ENCODE measurements at regions not wholly inside any gene's neighbourhood (a gene's known extent, or its start where the extent isn't known, plus 50 kb on each side); places are given as distances from the start of the nearest gene placed in this dataset.

GRCh38 chr2:156727867-156728266 lies 291.7 kb downstream of the GPD2 start:
- H3K4me3 ChIP-seq (ENCODE audit: low read length in 2 of 2), result no peak overlapping the region
- H3K27me3 ChIP-seq (ENCODE audit: control insufficient read depth in 1 of 2, insufficient read depth in 2 of 2, low read length in 2 of 2), result no peaks in the 10 kb centered on the region
- H3K9me3 ChIP-seq (ENCODE audit: control insufficient read depth in 2 of 2, low read length in 2 of 2), result no peaks in the 10 kb centered on the region
- H3K27ac ChIP-seq (ENCODE audit: low read length), result no peak overlapping the region
- H3K4me1 ChIP-seq (ENCODE audit: control insufficient read depth, insufficient read depth, low read length), result no peaks in the 10 kb centered on the region
- no peak overlapping the region for H3K9ac ChIP-seq (ENCODE audit: low read length in 2 of 2)
- H3K36me3 ChIP-seq (ENCODE audit: control insufficient read depth in 2 of 2, insufficient read depth in 2 of 2, low read length in 2 of 2), result no peaks in the 10 kb centered on the region

- Histone ChIP-seq H3K27ac (ENCODE audit: low read length) (no peak overlapping the region), H3K9ac (ENCODE audit: low read length in 2 of 2) (no peak overlapping the region), H3K4me3 (ENCODE audit: low read length in 2 of 2) (no peak overlapping the region), H3K9me3 (ENCODE audit: control insufficient read depth in 2 of 2, low read length in 2 of 2) (no peaks in the 10 kb centered on the region), H3K27me3 (ENCODE audit: control insufficient read depth in 1 of 2, insufficient read depth in 2 of 2, low read length in 2 of 2) (no peaks in the 10 kb centered on the region), H3K36me3 (ENCODE audit: control insufficient read depth in 2 of 2, insufficient read depth in 2 of 2, low read length in 2 of 2) (no peaks in the 10 kb centered on the region), H3K4me1 (ENCODE audit: control insufficient read depth, insufficient read depth, low read length) (no peaks in the 10 kb centered on the region)
Observed at GRCh38 chr2:156728328-156728727, 292.1 kb downstream of the GPD2 start.

GRCh38 chr2:156731506-156731905 lies 295.3 kb downstream of the GPD2 start:
- H3K4me3 ChIP-seq (ENCODE audit: low read length in 2 of 2), result no peak overlapping the region
- H3K4me1 ChIP-seq (ENCODE audit: control insufficient read depth, insufficient read depth, low read length), result no peaks in the 10 kb centered on the region
- H3K27me3 ChIP-seq (ENCODE audit: control insufficient read depth in 1 of 2, insufficient read depth in 2 of 2, low read length in 2 of 2), result no peaks in the 10 kb centered on the region

GRCh38 chr2:156736950-156737349 lies 300.8 kb downstream of the GPD2 start:
- Histone ChIP-seq H3K4me3 (ENCODE audit: low read length in 2 of 2) (no peak overlapping the region), H3K36me3 (ENCODE audit: control insufficient read depth in 2 of 2, insufficient read depth in 2 of 2, low read length in 2 of 2) (no peaks in the 10 kb centered on the region)

More at GRCh38 chr2:156731506-156731905, 295.3 kb downstream of the GPD2 start:
- Histone ChIP-seq H3K36me3 (ENCODE audit: control insufficient read depth in 2 of 2, insufficient read depth in 2 of 2, low read length in 2 of 2) (no peaks in the 10 kb centered on the region), H3K27ac (ENCODE audit: low read length) (no peak overlapping the region), H3K9me3 (ENCODE audit: control insufficient read depth in 2 of 2, low read length in 2 of 2) (no peaks in the 10 kb centered on the region), H3K9ac (ENCODE audit: low read length in 2 of 2) (no peak overlapping the region)

GRCh38 chr2:156739301-156739700 lies 303.1 kb downstream of the GPD2 start:
- Histone ChIP-seq H3K9me3 (ENCODE audit: control insufficient read depth in 2 of 2, low read length in 2 of 2) (no peaks in the 10 kb centered on the region), H3K36me3 (ENCODE audit: control insufficient read depth in 2 of 2, insufficient read depth in 2 of 2, low read length in 2 of 2) (no peaks in the 10 kb centered on the region), H3K27ac (ENCODE audit: low read length) (no peak overlapping the region), H3K9ac (ENCODE audit: low read length in 2 of 2) (no peak overlapping the region), H3K27me3 (ENCODE audit: control insufficient read depth in 1 of 2, insufficient read depth in 2 of 2, low read length in 2 of 2) (no peaks in the 10 kb centered on the region), H3K4me1 (ENCODE audit: control insufficient read depth, insufficient read depth, low read length) (no peaks in the 10 kb centered on the region), H3K4me3 (ENCODE audit: low read length in 2 of 2) (no peak overlapping the region)

More at GRCh38 chr2:156736950-156737349, 300.8 kb downstream of the GPD2 start:
- Histone ChIP-seq H3K9ac (ENCODE audit: low read length in 2 of 2) (no peak overlapping the region), H3K4me1 (ENCODE audit: control insufficient read depth, insufficient read depth, low read length) (no peaks in the 10 kb centered on the region), H3K9me3 (ENCODE audit: control insufficient read depth in 2 of 2, low read length in 2 of 2) (no peaks in the 10 kb centered on the region), H3K27me3 (ENCODE audit: control insufficient read depth in 1 of 2, insufficient read depth in 2 of 2, low read length in 2 of 2) (no peaks in the 10 kb centered on the region), H3K27ac (ENCODE audit: low read length) (no peak overlapping the region)

- Histone ChIP-seq H3K27me3 (ENCODE audit: control insufficient read depth in 1 of 2, insufficient read depth in 2 of 2, low read length in 2 of 2) (no peaks in the 10 kb centered on the region), H3K4me1 (ENCODE audit: control insufficient read depth, insufficient read depth, low read length) (no peaks in the 10 kb centered on the region), H3K9ac (ENCODE audit: low read length in 2 of 2) (no peak overlapping the region), H3K9me3 (ENCODE audit: control insufficient read depth in 2 of 2, low read length in 2 of 2) (no peaks in the 10 kb centered on the region), H3K36me3 (ENCODE audit: control insufficient read depth in 2 of 2, insufficient read depth in 2 of 2, low read length in 2 of 2) (no peaks in the 10 kb centered on the region), H3K4me3 (ENCODE audit: low read length in 2 of 2) (no peak overlapping the region), H3K27ac (ENCODE audit: low read length) (no peak overlapping the region)
Observed at GRCh38 chr2:156745619-156746018, 309.4 kb downstream of the GPD2 start.

GRCh38 chr2:156748221-156748620 lies 312.0 kb downstream of the GPD2 start:
- no peaks in the 10 kb centered on the region for H3K27me3 ChIP-seq (ENCODE audit: control insufficient read depth in 1 of 2, insufficient read depth in 2 of 2, low read length in 2 of 2)
- H3K4me3 ChIP-seq (ENCODE audit: low read length in 2 of 2), result no peak overlapping the region
- no peaks in the 10 kb centered on the region for H3K36me3 ChIP-seq (ENCODE audit: control insufficient read depth in 2 of 2, insufficient read depth in 2 of 2, low read length in 2 of 2)
- no peaks in the 10 kb centered on the region for H3K4me1 ChIP-seq (ENCODE audit: control insufficient read depth, insufficient read depth, low read length)
- H3K9ac ChIP-seq (ENCODE audit: low read length in 2 of 2), result no peak overlapping the region
- H3K27ac ChIP-seq (ENCODE audit: low read length), result no peak overlapping the region
- H3K9me3 ChIP-seq (ENCODE audit: control insufficient read depth in 2 of 2, low read length in 2 of 2), result no peaks in the 10 kb centered on the region

- Histone ChIP-seq H3K27me3 (ENCODE audit: control insufficient read depth in 1 of 2, insufficient read depth in 2 of 2, low read length in 2 of 2) (no peaks in the 10 kb centered on the region), H3K4me3 (ENCODE audit: low read length in 2 of 2) (no peak overlapping the region), H3K36me3 (ENCODE audit: control insufficient read depth in 2 of 2, insufficient read depth in 2 of 2, low read length in 2 of 2) (no peaks in the 10 kb centered on the region), H3K9me3 (ENCODE audit: control insufficient read depth in 2 of 2, low read length in 2 of 2) (no peaks in the 10 kb centered on the region), H3K4me1 (ENCODE audit: control insufficient read depth, insufficient read depth, low read length) (no peaks in the 10 kb centered on the region), H3K9ac (ENCODE audit: low read length in 2 of 2) (no peak overlapping the region), H3K27ac (ENCODE audit: low read length) (no peak overlapping the region)
Observed at GRCh38 chr2:156752042-156752441, 315.9 kb downstream of the GPD2 start.

GRCh38 chr2:156753766-156754165 lies 317.6 kb downstream of the GPD2 start:
- H3K36me3 ChIP-seq (ENCODE audit: control insufficient read depth in 2 of 2, insufficient read depth in 2 of 2, low read length in 2 of 2), result no peaks in the 10 kb centered on the region
- H3K9ac ChIP-seq (ENCODE audit: low read length in 2 of 2), result no peak overlapping the region
- no peaks in the 10 kb centered on the region for H3K4me1 ChIP-seq (ENCODE audit: control insufficient read depth, insufficient read depth, low read length)
- no peak overlapping the region for H3K4me3 ChIP-seq (ENCODE audit: low read length in 2 of 2)
- no peaks in the 10 kb centered on the region for H3K27me3 ChIP-seq (ENCODE audit: control insufficient read depth in 1 of 2, insufficient read depth in 2 of 2, low read length in 2 of 2)
- no peak overlapping the region for H3K27ac ChIP-seq (ENCODE audit: low read length)
- no peaks in the 10 kb centered on the region for H3K9me3 ChIP-seq (ENCODE audit: control insufficient read depth in 2 of 2, low read length in 2 of 2)

GRCh38 chr2:156756516-156756915 lies 320.3 kb downstream of the GPD2 start:
- Histone ChIP-seq H3K36me3 (ENCODE audit: control insufficient read depth in 2 of 2, insufficient read depth in 2 of 2, low read length in 2 of 2) (no peaks in the 10 kb centered on the region), H3K4me3 (ENCODE audit: low read length in 2 of 2) (no peak overlapping the region), H3K4me1 (ENCODE audit: control insufficient read depth, insufficient read depth, low read length) (no peaks in the 10 kb centered on the region), H3K27me3 (ENCODE audit: control insufficient read depth in 1 of 2, insufficient read depth in 2 of 2, low read length in 2 of 2) (no peaks in the 10 kb centered on the region), H3K27ac (ENCODE audit: low read length) (no peak overlapping the region), H3K9ac (ENCODE audit: low read length in 2 of 2) (no peak overlapping the region), H3K9me3 (ENCODE audit: control insufficient read depth in 2 of 2, low read length in 2 of 2) (peaks cover 0 to 3% of the 10 kb centered on the region in 2 donors)

GRCh38 chr2:156763174-156763573 lies 327.0 kb downstream of the GPD2 start:
- H3K9ac ChIP-seq (ENCODE audit: low read length in 2 of 2), result no peak overlapping the region
- no peak overlapping the region for H3K4me3 ChIP-seq (ENCODE audit: low read length in 2 of 2)
- H3K36me3 ChIP-seq (ENCODE audit: control insufficient read depth in 2 of 2, insufficient read depth in 2 of 2, low read length in 2 of 2), result no peaks in the 10 kb centered on the region
- H3K27ac ChIP-seq (ENCODE audit: low read length), result no peak overlapping the region
- H3K9me3 ChIP-seq (ENCODE audit: control insufficient read depth in 2 of 2, low read length in 2 of 2), result peaks cover 0 to 3% of the 10 kb centered on the region in 2 donors
- H3K27me3 ChIP-seq (ENCODE audit: control insufficient read depth in 1 of 2, insufficient read depth in 2 of 2, low read length in 2 of 2), result no peaks in the 10 kb centered on the region
- no peaks in the 10 kb centered on the region for H3K4me1 ChIP-seq (ENCODE audit: control insufficient read depth, insufficient read depth, low read length)

Data from stomach smooth muscle (tissue), 2 donors.